GM21423 (cell line): ENCODE measurements at regions not wholly inside any gene's neighbourhood (a gene's known extent, or its start where the extent isn't known, plus 50 kb on each side); places are given as distances from the start of the nearest gene placed in this dataset.
"Not testable (repeated sequence)": the region's sequence is repeated elsewhere in the genome, so short reads cannot be mapped to it uniquely, and the experiment has no call there.

Experiments
- ATAC-seq: cut with Tn5 transposase; IDR thresholded peaks from one replicate; pipeline ENCODE4 v1.9.1; 2021; ENCODE audit warnings: mild to moderate bottlenecking, moderate library complexity; ENCODE audit not compliant: unreplicated experiment

DNA sequence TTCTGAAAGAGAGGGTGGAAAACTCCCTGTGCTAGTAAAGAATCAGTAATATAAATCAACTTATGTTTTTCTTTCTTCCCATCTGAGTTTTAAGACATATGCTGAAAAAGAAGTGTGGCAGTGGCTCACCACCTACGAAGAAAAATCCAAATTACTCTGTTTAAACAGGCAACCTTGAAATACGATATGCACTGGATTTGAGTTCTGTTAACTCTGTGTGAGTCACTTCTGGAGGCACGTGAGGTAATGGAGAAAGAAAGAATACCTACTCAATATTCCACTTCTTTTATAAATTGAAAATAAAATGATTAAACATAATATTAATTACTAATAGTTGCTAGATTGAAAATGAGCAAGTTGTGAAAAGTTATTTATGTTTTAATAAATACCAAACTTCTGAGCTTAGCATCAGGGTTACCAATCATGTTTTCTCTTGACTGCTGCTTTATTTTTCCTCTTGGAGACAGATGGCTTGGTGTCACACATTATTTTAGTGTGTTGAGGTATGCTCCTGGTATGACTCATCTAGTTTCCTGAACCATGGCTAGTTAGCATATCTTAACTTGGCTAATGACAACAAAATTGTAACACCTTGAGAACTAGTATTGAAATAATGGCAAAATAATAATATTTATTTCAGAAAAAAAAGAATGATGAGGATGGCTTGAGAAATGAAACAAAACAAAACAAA, 1705.5 kb upstream of the PIK3C3 start:
- ATAC-seq = no peak

DNA sequence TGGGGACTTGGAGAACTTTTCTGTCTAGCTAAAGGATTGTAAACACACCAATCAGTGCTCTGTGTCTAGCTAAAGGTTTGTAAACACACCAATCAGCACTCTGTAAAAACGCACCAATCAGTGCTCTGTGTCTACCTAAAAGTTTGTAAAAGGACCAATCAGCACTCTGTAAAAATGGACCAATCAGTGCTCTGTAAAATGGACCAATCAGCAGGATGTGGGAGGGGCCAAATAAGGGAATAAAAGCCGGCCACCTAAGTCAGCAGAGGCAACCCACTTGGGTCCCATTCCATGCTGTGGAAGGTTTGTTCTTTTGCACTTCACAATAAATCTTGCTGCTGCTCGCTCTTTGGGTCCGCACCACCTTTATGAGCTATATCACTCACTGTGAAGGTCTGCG, 1709.4 kb upstream of the PIK3C3 start:
- not testable (repeated sequence) for ATAC-seq

DNA sequence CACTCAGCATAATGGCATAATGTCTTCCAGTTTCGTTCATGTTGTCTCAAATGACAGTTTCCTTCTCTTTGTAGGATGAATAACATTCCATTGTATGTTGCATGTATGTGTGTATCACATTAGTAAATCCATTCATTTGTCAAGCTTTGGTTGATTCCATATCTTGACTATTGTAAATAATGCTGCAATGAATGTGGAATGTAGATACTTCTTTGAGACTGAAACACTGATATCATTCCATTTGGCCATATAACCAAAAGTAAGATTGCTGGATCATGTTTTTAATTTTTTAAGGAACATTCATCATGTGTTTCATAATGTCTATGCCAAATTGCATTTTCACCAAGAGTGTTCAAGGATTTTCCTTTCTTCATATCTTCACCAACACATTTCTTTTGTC, 1711.4 kb upstream of the PIK3C3 start:
- no peak for ATAC-seq

DNA sequence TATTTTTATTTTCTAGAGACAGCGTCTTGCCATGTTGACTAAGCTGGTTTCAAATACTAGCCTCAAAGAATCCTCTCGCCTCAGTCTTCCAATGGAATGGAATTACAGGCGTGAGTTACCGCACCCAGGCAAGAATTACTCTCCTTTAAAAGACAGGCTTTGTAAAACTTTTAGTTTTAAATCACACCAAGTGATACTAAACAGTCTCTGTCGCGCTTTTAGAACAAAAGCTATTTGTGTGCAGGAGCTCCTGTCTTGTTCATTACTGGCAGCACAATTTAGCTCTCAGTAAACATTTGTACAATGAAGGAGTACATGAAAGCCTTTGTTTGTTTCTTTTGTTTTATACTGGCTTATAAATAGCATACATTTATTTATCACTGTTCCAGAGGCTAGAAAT, 1719.2 kb upstream of the PIK3C3 start:
- ATAC-seq = no peak

DNA sequence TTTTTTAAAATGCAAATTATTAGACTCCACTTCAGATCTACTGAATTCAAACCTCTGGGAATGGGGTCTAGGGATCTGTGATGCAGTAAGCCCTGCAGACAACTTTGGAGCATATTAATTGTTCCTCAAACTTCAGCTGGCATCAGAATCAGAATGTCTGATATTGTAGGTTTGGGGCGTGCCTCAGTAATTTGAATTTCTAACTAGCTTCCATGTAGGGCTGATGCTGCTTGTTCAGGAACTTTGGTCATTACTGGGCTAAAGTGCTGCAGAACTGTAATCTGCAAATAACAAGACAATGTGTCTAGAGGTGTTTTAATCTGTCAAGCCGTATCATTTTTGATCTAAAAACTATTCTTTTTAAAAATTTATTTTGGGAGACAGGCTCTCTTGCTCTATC, 1719.7 kb upstream of the PIK3C3 start:
- ATAC-seq = no peak

DNA sequence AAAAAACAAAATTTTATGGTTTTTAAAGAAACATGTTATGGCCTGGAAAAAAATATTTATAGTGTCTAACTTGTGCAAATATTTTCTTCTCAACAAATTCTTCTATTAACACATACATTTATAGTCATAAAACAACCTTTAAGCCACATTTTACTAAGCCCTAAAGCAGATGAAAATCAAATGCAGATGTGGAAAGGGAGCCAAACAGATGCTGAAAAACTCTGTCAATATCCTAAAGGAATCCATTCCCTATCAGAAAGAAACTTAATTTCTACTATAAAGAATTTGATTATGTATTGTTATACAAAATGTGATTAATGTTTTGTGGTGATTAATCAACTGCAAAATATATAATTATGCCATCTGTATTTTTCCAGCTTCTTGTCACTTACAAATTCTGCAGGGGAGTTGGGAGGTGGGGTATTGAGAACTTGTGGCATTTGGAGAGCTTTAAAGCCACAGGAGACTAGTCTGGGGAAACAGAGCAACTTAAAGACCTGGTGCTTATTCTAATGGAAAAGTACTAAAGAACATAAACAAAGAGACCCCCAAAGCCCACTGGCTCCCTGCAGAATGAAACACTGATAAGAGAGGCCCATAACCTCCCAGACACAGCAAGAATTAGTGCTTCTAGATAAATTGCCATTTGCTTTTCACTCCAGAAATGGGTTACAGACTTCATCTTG, 1721.0 kb upstream of the PIK3C3 start:
- no peak for ATAC-seq

DNA sequence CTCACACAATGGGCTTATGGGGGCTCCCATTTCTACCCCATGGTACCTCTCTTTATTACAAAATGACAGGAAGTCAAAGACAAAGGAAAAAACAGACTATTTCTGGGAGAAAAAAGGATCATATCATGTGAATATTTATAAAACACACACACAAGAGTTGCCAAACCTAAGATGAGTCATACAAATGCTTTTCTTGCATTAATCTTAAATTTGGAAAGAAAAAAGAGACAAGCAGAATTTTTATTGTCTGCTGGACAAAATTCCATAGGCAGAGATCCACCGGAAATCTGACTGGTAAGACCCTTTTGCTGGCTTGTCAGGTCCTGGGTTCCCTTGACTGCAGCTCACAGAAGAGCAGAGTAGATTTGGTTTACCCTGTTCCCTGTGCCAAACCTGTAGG, 1732.3 kb upstream of the PIK3C3 start:
- no peak for ATAC-seq

DNA sequence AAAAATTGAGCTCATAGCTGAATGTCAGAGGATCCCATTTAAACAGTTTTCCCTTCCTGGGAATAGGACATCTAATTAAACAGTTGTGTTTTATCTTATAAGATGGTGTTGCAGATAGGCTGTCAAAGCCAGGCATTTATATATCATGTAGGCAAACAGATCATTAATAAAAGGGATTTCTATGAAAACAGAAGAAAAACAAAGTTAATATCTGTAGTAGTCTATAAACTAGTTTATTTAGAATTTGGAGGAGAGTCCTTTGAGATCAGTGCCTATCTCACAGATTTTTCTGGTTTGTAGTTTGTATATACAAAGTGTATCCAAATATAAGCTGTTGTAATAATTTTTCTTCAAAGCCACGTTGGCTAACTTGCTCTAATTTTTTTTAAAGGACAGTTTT, 1738.2 kb upstream of the PIK3C3 start:
- ATAC-seq = no peak

DNA sequence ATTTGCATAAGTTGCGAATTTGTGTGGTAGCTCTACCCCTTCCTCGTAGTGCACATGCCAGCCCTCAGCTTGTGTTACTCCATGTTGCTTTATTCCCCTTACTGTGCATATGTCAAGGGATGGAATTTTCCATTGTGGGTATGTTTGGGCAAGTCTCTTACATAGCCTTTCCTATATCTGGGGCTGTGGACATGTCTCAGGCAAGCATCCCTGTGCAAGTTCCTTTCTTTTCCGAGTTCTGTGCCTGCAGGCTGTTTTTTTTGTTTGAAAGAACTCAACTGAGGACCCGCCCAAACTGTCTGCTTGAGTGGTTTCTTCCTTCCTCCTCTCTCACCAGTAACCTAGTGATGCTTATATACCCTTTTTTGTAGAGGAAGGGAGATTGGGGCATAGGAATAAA, 1739.1 kb upstream of the PIK3C3 start:
- no peak for ATAC-seq

DNA sequence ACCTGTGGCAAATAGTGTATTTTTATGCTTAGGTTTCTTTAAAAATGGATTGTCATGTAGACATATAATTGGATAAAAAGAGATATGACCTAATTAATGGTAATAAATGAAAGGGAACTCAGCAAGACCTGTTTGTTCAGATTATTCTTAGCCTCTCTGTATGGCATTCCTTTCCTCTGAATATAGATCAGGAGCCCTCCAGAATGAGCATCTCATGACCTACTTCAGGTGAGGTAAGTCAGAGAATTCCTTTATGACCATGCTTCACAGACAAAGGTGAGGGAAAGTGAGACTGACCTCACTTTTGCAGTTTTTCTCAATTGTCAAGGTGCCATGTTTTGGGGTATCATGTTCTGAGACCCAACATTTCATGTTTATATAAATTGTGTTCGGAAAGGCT, 1744.3 kb upstream of the PIK3C3 start:
- no peak for ATAC-seq

DNA sequence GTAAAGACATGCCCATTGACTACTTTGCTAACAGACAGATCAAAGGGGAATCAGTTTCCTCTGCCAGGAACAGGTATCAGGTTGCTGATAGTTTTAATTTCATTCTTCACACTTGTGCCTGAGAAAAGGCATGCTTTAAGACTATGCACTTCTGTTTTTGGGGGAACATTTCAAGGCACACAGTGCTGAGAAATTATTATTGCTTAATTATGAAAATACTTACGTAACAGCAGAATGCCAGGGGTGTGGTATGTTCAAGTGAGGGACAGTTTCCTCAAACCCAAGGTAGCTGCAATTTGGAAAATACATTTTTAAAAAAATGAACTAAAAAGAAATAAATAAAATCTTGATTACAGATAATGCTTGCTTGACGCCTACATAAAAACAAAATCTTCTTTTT, 1746.1 kb upstream of the PIK3C3 start:
- ATAC-seq = no peak

DNA sequence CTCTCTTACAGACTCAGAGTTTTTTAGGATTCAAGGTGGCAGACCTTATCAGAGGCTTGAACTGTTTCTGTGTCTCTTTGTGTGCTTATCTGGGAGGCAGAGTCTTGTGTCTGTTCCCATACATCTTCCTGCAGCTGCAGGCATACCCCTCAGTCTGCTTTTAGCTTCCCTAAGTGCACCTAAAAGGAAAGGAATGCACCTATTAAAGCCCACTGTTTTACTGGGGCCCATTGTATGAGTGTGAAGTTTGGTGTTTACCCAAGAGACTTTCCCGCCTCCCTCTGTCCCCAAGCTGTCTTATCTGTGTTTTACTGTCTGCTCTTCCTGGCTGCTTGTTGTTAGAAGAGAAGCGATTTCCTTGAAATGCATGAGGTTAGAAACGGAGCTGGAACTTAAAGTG, 1757.3 kb upstream of the PIK3C3 start:
- ATAC-seq = no peak

DNA sequence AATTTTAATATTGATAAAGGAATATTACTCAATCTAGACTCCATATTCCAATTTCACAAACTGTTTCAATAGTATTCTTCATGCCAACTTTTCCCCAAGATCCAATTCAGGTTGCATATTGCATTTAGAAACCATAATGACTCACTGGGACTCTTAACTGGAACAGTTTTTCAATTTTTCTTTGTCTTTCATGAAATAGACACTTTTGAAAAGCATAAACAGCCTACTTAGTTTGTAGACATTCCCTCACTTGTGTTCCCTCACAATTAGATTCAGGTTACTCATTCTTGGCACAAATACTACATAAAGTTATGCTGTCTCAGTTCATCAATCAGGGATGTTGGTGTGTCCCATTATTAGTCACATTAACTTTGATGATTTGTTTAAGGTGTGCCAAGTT, 1768.4 kb upstream of the PIK3C3 start:
- ATAC-seq = no peak

DNA sequence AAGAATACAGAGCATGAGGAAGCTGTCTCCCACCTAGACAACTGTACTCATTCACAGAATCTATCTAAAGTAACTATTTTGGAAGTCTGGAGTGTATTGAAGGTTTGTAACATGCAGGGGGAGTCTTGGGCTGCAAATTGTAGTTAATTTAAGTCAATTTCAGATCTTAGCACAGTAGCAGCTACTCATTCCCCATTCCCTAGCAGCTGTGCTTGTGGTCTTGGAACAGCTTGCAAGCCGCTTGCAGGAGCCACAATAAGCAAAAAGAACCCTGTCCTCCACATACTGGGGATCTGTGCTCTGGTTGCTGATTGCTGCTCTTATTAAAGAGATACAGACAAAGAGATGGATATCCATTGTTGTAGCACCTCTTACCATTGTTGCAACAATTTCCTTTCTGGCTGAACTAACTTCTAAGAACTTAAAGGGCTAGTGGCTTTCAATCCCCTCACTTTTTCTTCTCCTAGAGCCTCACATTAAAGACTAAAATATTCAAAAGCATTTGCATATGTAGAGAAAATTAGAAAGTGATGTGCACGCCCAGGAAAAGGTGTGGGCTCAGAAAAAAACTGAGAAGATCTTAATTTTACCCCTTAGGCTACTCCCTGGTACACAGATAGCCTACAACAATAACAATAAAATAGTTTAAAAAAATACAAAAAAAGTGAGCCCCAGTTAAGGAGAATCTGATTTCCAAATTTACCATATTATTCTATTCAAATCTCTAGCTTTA, 1775.1 kb upstream of the PIK3C3 start:
- no peak for ATAC-seq

DNA sequence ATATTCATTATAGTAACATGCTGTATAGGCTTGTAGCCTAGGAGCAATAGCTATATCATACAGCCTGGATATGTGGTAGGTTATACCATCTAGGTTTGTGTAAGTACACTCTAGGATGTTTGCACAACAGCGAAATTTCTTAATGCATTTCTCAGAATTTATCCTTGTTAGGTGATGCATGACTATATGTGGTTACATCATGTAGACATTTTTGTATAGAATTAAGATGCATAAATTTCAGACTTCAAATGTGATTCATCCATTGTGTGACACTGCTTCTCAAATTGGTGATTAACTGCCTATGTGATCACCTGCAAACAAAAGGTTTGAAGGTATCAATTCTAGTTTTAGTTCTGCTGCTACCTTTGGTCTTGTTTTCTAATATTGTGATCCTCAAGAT, 1787.0 kb upstream of the PIK3C3 start:
- no peak for ATAC-seq

DNA sequence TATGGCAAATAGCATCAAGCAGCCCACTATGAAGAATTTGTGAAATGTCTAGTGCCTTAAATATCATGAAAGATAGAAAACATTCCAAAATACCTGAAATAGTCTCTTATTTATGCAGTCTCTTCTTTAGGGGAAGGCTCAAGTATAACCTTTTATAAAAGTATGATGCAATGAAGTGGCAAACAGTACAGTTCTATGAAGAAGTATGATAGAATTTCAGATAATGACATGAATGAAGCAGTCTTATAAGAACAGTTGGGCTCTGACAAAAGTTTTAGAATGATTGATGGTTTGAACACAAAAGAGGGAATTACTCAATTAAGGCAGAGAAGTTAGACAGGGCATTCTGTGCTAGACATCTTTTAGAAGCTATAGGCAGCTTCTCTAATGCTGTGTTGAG, 1791.8 kb upstream of the PIK3C3 start:
- no peak for ATAC-seq

DNA sequence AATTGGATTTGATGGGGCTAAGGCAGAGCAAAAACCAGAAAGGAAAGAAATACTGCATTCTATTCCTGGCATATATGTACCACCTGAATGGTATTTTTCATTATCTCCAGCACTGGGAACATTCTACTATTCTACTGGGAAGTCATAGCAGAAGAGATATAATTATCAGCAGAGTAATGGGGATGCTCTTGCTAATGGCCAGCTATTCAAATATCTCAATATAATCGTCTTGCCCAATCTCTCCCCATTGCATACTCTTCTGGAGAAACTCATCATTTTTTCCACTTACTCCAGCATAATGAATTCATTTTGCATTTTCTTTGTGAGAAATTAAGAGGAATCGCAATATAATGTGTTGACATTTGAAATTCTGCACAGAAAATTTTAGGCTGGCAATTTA, 1794.7 kb upstream of the PIK3C3 start:
- no peak for ATAC-seq

DNA sequence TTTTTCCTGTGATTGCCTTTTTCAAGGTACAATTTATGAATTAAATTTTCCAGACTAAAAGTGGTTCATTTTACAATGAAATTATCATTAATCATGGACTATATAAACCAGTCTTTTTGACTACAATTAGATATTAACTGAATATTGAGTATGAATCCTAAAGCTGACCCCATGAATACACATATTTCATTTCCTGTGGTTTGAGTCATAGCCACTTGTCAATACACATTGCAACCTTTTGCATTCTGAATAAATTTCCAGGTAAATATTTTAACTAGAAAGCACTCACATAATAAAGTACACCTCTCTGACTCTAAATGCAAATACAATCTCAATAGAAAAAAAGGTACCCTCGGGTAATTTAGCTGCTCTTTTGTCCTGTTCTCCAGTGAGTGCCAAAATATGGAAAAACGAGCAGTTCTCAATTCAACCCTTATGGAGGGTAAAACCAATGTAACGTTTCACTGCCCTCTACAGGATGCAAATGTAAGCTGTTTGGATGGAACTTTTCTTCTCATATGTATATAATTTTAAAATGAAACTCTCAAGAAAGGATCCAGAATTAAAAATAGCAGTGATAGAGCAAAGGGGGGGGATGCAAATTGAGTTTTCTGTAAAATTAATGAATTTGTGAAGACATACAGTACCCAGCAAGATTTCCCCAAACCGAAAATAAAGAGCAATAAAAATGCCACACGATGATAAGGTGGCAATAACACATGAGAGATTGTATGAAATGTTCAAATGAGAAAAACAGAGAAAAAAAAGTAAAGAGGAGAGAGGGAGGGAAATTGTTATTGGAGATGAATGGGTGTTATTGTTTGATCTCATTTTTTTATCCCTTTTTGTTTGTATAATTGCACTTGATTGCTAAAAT, 1795.7 kb upstream of the PIK3C3 start:
- no peak for ATAC-seq

DNA sequence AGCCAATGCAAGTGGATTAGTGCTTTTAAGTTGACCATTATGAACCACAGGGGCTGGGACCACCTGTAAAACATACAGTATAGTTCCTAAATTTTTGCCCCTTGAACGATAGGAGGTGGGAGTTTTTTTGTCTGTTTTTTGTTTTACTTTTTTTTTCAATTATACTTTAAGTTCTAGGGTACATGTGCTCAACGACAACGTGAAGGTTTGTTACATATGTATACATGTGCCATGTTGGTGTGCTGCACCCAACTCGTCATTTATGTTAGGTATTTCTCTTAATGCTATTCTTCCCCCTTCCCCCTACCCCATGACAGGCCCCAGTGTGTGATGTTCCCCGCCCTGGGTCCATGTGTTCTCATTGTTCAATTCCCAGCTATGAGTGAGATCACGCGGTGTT, 1797.9 kb upstream of the PIK3C3 start:
- no peak for ATAC-seq

DNA sequence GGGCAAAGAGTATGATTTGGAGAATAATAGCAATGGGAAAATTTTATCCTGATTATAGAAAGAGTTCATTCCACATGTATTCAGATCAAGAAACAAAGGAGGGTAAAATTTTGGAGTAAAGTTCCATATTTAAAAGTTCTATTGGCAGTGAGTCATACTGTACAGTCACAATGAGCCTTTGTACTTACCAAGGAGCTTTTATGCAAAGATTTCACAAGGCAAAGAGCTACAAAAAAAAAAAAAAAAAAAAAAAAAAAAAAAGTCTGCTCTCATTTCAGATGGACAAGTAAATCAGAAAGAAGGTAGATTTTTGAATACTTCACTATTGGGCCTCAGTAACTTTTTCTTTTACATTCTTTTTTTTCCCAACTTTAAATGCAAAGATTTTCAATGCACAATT, 1802.2 kb upstream of the PIK3C3 start:
- ATAC-seq = no peak

DNA sequence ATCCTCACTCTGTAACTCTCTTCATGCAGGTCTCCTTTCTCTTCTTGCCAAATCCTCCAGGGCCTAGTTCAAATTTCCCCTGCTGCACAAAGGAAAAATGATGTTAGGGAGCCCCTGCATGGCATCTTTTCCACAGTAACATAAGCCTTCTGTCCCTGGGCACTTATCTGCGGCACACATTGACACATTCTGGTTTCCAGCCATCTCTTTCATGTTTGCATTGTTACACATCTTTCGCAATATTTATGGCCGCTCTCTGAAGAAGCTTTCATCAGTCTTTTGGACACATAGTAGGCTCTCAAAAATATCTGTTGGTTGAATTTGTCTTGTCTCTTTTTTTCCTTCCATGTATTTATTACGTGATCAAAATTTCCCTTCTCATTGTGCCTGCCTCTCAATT, 1806.1 kb upstream of the PIK3C3 start:
- no peak for ATAC-seq
